CD4-positive, alpha-beta T cell treated with Interferon alpha-2 for 1 hour (primary cell): ENCODE measurements at regions not wholly inside any gene's neighbourhood (a gene's known extent, or its start where the extent isn't known, plus 50 kb on each side); places are given as distances from the start of the nearest gene placed in this dataset.

Experiments
- DNase-seq, 2 donors: peaks; one replicate each; pipeline ENCODE4 v3.0.0-alpha.2; 2020 to 2022

DNA sequence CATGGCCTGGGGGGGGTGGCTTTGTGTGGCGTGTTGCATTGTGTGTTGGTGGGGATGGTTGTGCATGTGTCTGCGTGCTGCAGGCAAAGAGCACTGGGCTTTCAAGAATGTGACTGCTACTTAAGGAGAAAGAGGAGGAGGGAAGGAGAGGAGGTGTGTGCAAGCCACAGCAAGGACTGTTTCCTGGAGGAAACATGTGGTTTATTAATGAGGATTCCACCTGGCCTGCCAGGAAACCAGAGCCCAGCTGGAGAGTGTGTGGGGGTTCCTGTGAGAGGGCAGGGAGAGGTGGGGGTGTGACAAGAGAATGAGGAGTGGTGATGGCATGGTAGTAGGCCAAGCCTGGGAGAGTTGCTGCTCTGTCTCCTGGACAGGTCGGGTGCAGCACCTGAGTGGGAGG is 258.1 kb upstream of the ROPN1 start:
- DNase-seq: no peak

DNA sequence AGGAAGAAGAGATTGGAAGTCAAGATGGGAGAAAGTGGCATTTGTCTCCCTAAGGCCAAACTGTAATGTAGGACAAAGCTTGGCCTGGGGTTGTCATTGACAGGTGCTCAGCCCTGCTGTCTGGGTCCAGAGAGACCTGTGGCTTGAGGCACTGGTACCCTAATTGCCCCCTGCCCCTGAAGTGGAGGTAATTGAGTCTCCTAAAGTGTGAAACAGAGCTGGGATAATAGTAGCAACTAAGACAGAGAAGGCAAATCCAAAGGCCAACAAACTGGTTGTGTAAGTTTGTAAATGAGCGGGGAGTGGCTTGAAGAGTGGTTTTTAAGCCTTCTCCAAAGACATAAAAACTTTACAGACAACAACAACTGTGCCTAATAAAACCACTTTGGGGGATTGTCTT is 264.2 kb upstream of the ROPN1 start:
- no peak for DNase-seq

DNA sequence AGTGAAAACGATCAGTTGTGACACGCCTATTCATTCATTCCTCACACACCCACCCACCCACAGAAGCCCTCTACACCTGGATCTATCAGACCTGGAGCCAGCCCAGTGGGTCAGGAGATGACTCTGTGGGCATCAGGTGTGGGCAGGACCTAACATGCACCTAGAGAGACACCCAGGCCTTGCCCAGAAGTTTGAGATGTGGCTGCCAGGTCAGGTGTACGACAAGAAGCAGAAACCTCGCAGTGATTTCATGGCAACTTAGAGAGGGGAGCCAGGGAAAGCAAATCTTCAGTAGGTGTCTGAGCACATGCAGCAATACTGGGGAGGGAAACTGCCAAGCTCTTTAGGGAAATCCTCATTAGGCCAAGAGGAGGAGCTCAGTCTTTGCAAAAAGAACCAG is 264.7 kb upstream of the ROPN1 start:
- no peak for DNase-seq

DNA sequence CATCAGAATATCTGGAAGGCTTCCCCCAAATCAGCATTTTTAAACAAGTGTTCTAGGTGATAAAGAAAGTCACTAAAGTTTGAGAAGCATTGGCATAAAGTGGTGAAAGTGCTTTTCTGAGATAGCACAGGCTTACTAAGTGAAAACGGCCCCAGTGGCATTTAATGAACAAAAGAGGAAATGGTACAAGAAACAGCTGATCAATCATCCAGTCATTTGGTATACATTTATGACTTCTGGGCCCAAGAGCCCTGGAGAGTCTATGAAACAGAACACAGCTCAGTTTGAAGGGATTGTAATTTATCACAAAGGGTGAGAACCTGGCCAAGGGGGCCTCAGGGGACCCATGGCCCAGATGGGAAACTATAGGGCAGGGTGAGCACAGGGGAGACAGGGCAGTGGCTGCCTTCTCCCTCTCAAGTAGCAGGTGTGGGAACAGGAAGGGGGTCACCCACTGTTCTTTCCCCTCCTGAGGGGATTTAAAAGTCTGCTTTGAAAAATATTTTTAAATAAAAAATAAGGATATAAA is 265.5 kb upstream of the ROPN1 start:
- no peak for DNase-seq

DNA sequence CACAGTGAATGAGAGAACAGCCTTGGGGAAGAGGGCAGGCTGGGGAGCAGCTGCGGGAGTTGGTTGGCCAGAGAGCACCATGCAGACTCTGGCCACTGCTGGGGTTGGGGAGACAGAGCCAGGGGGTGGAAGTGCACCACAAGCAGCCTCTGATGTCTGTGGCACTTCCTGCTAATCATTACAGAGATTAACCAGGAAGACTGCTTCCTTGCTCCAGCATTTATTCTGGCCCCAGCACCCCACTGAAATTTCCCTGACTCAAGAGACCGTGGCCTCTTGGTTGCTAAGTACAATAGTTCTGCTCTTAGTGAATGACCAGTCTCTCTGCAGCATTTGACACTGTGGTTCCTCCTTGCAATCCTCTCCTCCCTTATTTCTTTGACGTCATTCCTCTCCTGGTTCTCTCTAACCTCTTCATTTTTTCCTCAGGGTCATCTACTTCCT is 266.2 kb upstream of the ROPN1 start:
- no peak for DNase-seq

DNA sequence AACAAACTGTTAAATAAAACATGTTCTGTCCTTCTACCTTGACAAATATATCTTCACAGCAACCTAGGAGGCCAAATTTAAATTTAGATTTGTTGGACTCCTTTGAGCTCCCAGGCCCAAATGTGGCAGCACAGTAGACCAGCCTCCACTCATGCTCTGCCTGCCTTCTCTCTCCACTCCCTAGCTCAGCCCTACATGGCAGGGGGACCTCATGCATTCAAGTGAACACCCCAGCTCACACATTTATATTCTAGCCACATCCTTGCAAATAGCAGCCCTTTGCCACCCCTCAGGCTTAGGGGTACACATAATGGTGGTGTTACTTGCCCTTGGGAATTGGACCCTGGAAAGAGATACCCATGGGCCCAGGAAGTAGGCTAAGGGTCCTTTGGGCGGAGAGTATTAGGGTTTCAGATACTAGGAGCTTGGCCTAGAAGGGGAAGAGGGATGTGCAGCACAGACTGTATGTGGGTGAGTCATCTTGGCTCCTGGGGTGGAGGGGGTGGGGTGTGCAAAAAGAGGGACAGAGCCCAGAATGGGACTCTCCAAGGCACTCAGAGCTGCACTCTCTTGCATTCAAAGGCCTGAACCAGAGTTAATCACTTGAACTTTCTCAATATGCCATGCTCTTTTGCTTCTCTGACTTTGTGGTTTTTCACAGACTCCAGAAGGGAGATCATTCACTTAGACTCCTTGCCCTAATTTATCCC is 268.4 kb upstream of the ROPN1 start:
- DNase-seq: no peak

DNA sequence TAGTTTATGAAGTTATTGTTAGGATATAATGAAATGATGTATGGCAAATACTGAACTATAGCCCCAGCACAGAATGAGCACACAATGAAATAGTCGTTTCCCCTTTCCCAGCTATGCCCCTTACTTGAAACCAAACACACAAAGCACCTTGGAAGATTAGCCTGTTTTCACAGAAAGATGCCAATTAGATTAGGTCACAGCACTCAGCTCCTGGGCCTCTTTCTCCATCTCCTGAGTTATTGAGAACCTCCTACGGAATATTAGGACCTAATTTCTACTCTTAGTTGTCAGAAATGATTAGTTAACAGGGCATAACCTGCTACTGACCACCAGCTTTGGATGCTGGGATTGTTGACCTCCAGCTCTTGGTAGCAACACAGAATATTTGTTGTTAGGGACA is 269.4 kb upstream of the ROPN1 start:
- no peak for DNase-seq

DNA sequence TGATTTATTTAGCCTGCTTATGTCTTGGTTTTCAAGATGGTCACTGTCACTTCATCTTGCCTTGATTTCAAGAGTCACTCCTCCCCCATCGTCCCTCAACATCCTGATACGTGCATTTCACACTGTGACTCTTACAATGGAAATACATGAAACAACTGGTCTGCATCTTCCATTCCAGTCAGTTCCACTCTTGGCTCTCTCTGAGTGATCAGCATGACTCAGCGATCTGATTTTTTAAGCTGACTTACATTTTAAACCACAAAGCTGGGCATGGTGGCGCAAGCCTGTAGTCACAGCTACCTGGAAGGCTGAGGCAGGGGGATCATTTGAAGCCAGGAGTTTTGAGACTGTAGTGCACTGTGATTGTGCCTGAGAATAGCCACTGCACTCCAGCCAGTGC is 271.2 kb upstream of the ROPN1 start:
- DNase-seq: no peak

DNA sequence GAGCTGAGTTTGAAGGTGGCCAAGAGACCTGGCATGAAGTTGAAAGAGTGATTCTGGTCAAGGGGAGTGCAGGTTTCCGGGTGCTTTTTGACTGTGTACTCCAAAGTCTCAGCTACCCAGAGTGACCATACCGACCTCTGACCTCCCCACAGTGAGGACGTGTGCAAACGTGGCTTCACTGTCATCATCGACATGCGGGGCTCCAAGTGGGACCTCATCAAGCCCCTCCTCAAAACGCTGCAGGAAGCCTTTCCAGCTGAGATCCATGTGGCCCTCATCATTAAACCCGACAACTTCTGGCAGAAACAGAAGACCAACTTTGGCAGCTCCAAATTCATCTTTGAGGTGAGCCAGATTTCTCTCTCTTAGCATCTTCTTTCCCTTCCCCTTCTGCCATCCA is 272.4 kb upstream of the ROPN1 start:
- no peak for DNase-seq

DNA sequence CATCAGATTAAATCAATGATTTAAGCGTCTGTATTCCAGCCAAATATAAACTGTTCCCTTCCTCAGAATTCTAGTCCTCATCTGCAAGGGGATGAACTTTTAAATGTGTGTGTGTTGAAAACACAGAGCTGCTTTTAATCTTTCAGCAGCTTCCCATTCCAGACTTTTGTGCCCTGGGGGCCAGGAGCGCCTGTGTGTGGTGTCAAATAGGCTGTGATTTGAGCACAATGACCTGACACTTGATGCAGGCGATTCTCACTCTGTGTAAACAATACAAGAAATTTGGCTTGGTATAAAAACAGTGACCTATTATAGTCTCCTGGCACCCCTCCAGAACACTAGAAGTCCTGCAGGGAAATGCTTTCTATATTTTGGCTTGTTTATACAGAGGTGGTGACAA is 274.6 kb upstream of the ROPN1 start:
- no peak for DNase-seq

DNA sequence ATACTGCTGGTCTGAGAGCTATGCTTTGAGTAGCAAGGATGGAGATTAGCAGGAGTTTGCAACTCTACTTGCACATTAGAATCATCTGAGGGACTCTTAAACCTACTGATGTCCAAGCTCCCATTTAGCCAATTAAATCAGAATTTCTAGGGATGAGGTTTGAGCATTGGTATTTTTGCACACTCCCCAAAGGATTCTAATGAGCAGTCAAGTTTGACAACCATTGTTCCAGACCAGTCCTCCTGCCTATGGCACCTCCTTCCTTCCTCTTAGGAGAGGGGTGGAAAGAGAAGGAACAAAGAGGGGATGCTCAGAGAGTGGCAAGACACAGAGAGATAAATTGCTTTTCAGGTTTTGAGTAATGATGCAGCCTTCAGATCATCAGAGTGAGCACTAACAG is 275.5 kb upstream of the ROPN1 start:
- no peak for DNase-seq

DNA sequence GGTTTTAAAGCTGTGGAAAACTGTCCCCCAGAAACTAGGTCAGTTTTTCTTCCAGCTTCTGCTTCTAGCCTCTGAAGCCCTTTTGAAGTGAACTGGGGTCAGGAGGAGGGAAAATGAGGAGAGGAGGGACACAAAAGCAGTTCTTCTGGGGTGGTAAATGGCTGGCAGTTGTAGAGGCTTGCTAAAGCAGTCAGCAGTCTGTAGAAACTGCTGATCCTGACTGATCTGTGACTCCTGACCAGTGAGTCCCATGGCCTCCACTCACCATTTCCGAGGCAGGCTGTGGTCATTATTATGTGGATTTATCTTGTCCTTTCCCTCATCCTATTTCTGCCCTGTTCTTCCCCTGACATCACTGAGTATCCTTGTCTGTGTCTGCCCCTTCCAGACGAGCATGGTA is 276.4 kb upstream of the ROPN1 start:
- no peak for DNase-seq

DNA sequence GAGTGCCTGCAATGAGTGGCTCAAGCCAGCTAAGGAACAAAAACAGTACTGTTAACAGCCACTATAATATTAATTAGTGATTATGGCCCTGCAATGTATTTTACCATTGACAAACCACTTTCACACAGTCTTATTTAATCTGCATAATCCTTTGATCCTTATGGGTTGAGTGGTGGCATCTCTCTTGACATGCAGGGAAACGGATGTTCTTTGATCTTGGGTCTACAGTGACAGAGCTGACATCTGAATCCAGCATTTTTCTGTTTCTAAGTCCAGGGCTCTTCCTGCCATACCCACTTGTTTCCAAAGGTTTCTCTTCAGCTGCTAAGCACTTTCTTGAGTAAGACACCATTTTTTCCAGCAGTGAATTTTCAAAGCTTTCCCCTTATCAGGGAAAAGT is 277.7 kb upstream of the ROPN1 start:
- no peak for DNase-seq

DNA sequence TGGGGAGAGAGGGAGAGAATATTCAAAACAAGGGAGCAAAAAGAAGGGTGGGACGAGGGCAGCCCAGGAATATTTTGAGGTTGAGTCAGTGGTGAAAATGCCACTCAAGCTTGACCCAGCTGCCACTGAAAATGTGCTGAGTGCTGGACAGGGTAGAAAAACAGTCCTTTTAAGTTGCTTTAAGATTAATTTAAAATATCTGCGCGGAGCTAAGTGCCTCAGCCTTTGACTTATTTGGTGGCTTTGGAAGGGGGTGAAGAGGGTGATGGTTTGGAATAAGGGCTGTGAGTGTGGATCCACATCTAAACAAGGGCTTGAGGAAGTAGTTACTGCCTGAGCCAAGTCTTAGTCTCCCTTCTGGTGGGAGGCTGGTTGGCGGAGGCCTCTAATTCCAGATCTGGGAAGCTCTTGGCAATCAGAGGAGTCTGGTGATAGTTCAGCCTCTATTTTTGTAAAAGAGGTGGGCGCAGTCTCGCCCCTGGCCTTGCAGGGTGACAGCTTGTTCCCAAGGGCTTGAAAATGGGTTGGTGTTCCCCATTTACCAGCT is 280.8 kb upstream of the ROPN1 start:
- DNase-seq: no peak

DNA sequence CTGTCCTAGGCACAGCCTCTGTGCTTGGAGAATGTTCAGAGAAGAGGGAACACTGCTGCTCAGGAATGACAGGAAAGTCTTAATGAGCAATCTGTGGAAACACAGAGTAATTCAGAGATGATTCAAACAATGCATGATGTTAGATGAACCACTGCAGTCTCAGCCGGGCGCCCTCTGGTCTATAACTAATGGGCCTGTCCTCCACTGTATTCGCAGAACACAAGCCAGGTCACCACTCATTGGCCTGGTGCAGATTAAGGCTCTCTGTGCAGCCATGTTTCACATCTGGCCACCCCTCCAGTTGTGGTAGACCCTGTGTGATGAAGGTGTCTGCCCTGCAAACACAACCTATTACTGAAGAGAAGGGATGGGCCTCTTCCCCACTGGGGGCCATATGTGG is 281.7 kb upstream of the ROPN1 start:
- no peak for DNase-seq

DNA sequence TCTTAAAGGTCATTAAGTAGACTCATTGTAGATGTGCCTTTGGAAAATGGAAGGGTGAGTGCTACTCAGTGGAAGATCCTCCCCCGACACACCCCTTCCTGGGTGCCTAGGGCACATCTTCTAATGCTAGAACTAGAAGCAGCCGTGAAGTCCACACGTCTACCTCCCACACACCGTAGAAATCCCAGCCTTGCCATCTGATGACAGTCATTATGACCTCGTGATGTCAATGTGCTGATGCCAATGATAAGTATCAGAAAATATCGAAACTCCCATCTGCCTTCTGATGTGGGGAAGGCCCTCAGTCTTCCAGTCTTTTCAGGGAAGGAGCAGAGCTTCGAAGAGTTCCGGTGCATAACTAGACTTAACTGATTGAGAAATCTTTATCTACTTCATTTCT is 282.1 kb upstream of the ROPN1 start:
- no peak for DNase-seq

DNA sequence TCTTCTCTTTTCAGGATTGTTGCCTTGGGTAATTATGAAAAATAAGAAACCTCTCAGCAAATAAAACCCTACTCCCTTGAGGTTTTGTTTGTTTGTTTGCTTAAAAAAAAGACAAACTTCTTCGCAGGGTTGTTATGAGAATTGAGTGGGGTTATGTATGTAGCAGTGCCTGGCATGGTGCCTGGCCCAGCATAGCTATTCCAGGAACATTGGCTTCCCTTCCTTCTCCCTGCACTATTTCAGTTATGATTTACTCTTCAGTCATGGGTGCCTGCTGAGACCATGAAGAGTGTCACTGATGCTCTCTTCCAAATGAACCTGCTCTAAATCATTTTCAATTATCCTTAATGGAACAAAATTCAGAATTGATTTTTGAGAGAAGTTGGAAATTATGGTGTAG is 283.5 kb upstream of the ROPN1 start:
- no peak for DNase-seq

DNA sequence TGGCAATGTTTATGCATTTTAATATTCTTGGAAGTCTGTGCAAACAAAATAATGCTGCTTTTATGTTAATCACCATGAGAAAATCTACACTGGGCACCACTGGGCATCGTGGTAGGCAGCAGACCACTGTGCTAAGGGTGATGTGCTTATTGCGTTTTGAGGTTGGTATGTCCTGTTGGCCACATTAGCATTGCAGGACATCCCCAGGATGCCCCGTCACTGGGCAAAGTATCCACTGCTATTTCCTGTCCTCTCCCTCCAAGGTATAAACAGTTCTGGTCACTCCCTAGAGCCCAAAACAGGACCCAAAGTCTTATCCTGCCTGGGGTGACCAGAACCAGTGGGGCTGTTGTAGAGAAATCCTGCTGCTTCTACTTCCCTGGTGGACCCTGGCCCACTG is 284.2 kb upstream of the ROPN1 start:
- no peak for DNase-seq

DNA sequence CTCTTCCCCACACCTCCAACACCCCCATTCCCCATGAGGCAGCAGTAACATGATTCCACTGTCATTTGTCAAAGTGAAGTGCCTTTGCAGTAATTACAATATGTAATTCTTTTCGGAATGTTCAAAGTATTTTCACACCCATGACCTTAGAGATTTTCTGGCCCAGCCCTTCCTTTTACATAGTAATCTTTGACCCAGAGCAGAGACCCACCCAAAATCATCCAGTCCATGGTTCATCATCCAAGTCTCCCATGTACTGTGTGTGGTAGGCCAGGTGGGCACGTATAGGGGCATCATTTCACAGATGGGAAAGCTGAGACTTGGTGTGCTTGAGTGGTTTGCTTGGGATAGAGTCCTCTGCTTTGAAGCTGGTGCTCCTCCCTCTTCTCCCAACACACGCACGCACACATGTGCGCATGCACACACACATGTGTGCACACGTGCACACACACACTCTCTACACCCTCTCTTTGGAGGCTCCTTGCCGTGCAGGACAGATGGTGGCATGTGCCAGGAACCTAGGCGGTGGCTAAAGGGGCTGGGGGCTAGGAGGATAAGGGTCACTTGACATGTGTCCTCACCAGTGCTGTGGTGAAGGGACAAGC is 284.7 kb upstream of the ROPN1 start:
- no peak for DNase-seq

DNA sequence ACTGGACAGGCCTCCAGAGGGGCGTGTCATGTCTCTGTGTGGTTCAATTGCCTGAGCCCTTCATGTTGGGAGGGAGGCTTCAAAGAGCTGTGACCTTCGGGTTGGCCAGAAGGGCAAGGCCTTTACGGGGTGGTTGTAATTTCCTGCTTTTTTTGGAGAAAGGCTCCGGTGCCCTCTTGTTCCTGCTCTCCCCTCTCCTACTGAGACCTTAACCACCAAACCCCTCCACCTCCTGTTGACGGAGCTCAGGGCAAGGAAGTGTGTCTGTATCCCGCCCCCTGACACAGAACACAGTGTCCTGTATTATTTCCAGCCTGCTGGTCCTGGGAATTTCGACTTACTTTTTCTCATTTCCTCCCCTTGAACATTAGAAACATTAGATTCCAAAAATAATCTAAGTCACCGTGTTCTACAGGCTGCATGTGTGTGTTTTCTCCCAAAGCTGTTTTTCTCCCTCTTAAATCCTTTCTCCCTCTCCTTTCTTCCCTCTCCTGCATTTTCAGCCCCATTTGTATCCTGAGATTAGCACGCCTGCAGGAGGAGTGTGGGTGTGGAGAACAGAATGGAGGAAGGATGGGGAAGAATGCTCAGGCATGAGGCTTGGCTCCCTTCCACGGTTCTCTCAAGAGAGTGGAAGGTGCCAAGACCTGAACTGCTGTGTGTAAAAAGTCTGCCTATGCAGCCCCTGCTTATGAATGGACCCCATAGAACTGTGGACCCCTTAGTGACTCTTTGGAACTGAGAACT is 285.4 kb upstream of the ROPN1 start:
- DNase-seq: no peak

DNA sequence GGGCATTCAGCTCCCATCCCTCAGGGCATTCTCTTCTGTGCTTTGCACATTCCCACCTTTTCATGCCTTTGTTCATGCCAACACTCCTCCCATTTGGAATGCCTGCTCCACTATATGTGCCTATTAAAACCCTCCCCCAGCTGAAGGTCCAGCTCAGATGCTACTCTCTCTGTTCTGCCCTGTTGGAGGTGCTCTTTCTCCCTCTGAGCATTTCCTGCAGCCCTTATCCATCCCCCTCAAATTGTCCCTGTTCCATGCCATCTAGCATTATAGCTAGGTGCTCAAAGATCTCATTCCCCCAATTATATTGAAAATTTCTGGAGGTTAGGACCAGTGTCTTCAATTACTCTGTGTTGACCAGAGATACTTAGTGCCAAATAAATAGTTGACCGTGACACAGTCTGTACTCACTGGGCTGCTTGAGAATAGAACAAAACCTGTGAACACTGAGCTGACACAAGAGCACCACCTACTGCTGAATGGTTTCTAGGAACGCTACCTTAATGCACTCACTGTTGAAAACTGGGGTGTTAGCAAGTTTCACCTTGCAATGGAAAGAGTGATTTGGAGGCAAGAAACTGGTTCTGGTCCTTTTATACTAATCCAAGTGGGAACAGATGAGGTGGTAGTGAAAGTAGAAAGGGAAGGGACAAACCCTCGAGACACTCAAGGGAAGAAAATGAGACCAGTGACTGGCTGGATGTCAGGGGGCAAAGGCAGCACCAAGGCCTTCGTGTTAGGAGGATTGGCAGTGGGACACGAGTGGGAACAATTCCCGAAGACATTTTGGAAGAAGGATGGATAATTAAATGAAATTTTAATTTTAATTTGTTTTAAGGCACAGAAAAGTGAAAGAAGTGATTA is 289.8 kb upstream of the ROPN1 start:
- DNase-seq: no peak

DNA sequence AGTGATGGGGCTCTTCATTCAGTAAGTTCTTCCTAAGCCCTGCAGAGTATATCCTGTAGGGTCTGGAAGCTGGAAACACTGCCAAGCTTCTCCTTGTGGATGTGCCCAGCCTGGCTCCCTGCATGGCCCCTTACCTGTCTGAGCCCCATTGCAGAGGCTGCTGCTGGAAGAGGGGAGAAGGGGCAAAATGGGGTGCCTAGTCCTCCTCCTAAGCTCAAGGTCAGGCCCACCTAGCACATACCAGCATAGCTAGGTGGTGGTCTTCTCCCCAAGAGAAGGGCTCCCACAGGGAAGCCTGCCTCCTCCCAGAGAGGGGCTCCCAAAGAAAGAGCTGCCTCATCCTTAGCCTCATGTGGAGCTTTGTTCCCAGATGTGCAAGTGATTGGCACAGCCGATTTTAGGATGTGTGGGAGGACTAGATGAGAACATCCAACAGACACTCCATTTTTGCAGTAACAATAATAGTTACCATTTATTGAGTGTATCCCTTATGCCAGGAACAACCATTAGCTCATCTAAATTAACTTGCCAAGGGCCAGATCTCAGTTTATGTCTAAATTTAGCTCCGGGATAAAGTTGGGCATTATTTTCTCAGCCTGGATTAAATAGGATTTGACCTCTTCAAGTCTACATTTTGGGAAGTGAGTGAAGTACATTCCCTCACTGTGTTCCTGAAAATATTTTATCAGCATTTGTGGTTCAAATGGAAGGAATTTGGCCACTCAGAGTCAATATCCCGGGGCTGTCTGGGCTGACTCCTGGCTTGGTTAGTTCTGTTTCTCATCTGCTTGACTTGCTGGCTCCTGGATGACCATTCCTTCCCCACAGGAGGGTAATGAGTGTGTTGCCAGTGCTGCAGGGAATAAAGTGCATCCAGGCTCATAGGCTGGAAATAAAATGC is 291.1 kb upstream of the ROPN1 start:
- DNase-seq: no peak
